ENCODE measurements at regions not wholly inside any gene's neighbourhood (a gene's known extent, or its start where the extent isn't known, plus 50 kb on each side); places are given as distances from the start of the nearest gene placed in this dataset.

DNA sequence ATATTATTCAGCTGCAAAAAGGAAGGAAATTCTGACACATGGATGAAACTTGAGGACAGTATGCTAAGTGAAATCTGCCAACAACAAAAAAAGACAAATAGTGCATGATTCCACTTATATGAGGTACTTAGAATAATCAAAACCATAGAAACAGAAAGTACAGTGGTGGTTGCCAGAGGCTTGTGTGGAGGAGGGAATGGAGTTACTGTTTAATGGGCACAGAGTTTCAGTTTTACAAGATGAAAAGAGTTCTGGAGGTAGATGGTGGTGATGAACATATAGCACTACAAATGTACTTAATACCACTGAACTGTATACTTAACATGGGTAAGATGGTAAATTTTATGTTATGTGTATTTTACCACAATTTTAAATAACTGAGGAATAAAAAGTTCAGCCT, 212.0 kb upstream of the KLF3 start:
- Histone ChIP-seq H3K4me2 (ENCODE audit: low read length) (no peak overlapping the region), H3K27me3 (ENCODE audit: control insufficient read depth, insufficient read depth, low read length) (peaks cover 18% of the 10 kb centered on the region), H3K9ac (ENCODE audit: low read depth, low read length) (no peak overlapping the region), H3K9me3 (replicated peaks; ENCODE audit: low read length) (no peaks in the 10 kb centered on the region), H3K4me3 (ENCODE audit: low read length) (no peak overlapping the region), H3K4me1 (ENCODE audit: control insufficient read depth, insufficient read depth, low read length) (no peaks in the 10 kb centered on the region), H3K36me3 (ENCODE audit: insufficient read depth, low read length) (no peaks in the 10 kb centered on the region)

DNA sequence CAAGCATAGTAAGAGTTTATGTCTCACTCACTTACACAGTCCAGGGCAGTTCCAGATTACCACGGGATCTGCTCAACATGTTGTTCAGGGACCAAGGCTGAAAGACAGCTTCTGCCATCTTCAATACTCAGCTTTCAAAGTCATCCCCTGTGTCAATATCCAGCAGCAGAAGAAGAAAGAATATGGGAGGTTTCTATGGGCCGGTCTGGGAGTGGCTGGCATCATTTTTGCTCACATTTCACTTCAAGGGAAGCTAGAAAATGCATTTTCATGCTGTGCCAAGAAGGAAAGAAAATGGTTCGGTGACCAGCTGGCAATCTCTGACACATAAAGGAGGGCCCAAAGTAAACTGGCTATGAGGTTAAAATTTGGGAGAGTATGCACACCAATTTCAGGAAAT, 211.5 kb upstream of the KLF3 start:
- Histone ChIP-seq H3K4me2 (ENCODE audit: low read length) (no peak overlapping the region), H3K9me3 (replicated peaks; ENCODE audit: low read length) (no peaks in the 10 kb centered on the region), H3K4me3 (ENCODE audit: low read length) (no peak overlapping the region), H3K36me3 (ENCODE audit: insufficient read depth, low read length) (no peaks in the 10 kb centered on the region), H3K9ac (ENCODE audit: low read depth, low read length) (no peak overlapping the region), H3K4me1 (ENCODE audit: control insufficient read depth, insufficient read depth, low read length) (no peaks in the 10 kb centered on the region), H3K27me3 (ENCODE audit: control insufficient read depth, insufficient read depth, low read length) (peaks cover 22% of the 10 kb centered on the region)

DNA sequence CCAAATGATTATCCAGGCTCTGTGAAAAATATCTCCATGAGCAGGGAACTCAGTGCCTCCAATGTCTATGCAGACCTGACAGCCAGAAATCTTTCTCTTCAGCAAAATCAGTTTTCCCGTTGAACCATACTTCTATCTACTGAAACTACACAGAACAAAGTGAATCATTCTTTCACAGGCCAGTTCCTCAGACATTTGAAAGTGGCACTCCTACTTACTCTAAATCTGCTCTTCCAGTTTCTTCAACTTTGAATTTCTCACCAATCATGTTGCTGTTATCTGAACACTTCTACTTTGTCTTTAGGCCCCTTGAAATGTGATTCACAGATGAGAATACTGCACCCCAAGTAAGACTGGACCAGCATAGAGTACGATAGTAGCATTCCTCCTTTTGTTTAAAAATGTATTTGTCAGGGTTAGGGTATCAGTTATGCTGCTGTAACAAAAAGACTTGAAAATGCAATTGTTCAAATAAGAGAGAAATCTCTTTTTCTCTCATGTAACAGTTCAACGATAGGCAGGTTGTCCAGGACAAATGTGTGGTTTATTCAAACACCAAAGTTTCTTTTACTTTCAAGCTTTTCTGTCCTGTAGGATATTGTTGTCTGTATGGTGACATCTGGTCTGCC, 210.6 kb upstream of the KLF3 start:
- H3K4me1 ChIP-seq (ENCODE audit: control insufficient read depth, insufficient read depth, low read length) = no peaks in the 10 kb centered on the region
- no peak overlapping the region for H3K4me2 ChIP-seq (ENCODE audit: low read length)
- no peaks in the 10 kb centered on the region for H3K9me3 ChIP-seq (replicated peaks; ENCODE audit: low read length)
- no peak overlapping the region for H3K9ac ChIP-seq (ENCODE audit: low read depth, low read length)
- peaks cover 22% of the 10 kb centered on the region for H3K27me3 ChIP-seq (ENCODE audit: control insufficient read depth, insufficient read depth, low read length)
- H3K4me3 ChIP-seq (ENCODE audit: low read length) = no peak overlapping the region
- no peaks in the 10 kb centered on the region for H3K36me3 ChIP-seq (ENCODE audit: insufficient read depth, low read length)

DNA sequence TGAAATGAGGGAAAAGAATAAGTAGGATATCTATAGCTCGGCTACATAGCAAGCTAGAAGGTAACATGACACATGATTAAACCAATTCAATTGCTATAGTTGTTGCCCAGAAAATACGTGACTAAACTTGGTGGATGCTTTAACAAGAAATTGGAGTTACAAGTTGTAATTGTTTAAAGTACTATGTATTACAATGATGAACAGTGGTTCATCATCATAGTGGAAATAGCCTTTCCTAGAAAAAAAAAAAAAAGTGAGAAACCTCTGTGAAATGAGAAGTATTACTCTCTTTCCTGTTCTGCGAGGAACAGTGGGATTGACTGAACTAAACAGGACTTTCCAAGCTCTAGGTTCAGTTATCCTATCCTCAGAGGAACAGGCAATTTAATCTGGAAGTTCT, 209.7 kb upstream of the KLF3 start:
- H3K27me3 ChIP-seq (ENCODE audit: control insufficient read depth, insufficient read depth, low read length) = peaks cover 29% of the 10 kb centered on the region
- no peaks in the 10 kb centered on the region for H3K4me1 ChIP-seq (ENCODE audit: control insufficient read depth, insufficient read depth, low read length)
- H3K36me3 ChIP-seq (ENCODE audit: insufficient read depth, low read length) = no peaks in the 10 kb centered on the region
- no peak overlapping the region for H3K4me3 ChIP-seq (ENCODE audit: low read length)
- H3K9ac ChIP-seq (ENCODE audit: low read depth, low read length) = no peak overlapping the region
- H3K4me2 ChIP-seq (ENCODE audit: low read length) = no peak overlapping the region
- H3K9me3 ChIP-seq (replicated peaks; ENCODE audit: low read length) = no peaks in the 10 kb centered on the region

DNA sequence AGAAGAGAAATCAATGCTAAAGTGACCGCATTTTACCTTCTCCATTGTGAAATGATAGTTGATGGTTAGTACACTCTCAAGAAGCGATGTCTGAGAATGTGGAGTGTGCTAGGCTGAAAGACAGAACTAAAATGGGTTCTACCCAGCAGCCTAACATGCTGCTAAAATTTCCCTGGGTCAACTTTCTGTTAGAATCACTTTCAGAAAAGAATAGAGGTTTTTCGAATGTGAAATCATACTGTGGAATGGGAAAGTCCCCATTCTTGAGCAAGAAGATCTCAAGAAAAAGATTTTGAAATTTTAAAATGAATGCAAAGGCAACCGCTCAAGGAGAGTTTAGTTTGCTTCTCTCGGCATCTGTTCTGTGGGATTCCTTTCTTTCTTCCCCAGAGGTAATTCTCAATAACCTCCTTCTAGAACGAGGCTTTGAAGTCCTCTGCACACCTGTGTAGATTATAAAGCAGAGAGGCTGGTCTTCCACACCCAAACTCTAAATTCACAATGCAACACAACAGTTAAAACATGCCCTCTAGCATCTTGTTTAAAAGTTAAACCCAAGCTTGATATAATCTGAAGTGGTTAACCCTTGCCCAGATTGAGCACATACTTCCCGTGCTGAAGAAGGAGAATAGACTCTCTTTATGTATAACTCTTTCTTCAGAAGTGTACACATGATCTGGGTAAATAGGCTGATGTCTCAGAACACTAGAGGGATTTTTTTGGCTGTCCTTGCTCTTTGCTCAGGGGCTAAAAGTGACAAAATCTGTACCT, 208.7 kb upstream of the KLF3 start:
- Histone ChIP-seq H3K9ac (ENCODE audit: low read depth, low read length) (no peak overlapping the region), H3K36me3 (ENCODE audit: insufficient read depth, low read length) (no peaks in the 10 kb centered on the region), H3K4me1 (ENCODE audit: control insufficient read depth, insufficient read depth, low read length) (no peaks in the 10 kb centered on the region), H3K9me3 (replicated peaks; ENCODE audit: low read length) (no peaks in the 10 kb centered on the region), H3K4me2 (ENCODE audit: low read length) (no peak overlapping the region), H3K27me3 (ENCODE audit: control insufficient read depth, insufficient read depth, low read length) (peaks cover 31% of the 10 kb centered on the region), H3K4me3 (ENCODE audit: low read length) (no peak overlapping the region)

DNA sequence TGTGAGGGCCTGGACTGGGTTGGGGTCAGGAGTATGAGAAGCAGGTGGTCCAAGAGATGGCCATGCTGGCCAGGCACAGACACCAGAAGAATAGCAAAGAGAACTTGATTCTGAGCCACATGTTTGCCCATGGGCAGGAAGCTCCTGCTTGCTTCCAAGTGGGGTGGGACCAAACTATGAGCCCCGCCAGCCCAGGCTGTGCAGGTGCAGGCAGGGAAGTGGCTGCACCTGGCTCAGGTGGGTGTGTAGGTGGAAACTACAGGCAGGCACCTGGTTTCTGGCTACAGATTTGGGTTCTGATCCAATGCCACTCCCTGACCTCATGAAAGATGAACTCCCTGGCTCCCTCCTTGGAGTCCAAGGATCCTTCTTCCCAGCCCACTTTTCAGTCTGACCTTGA, 207.9 kb upstream of the KLF3 start:
- H3K27me3 ChIP-seq (ENCODE audit: control insufficient read depth, insufficient read depth, low read length) = peaks cover 31% of the 10 kb centered on the region
- no peaks in the 10 kb centered on the region for H3K9me3 ChIP-seq (replicated peaks; ENCODE audit: low read length)
- H3K4me1 ChIP-seq (ENCODE audit: control insufficient read depth, insufficient read depth, low read length) = no peaks in the 10 kb centered on the region
- H3K36me3 ChIP-seq (ENCODE audit: insufficient read depth, low read length) = no peaks in the 10 kb centered on the region
- H3K4me3 ChIP-seq (ENCODE audit: low read length) = no peak overlapping the region
- H3K4me2 ChIP-seq (ENCODE audit: low read length) = no peak overlapping the region
- no peak overlapping the region for H3K9ac ChIP-seq (ENCODE audit: low read depth, low read length)

DNA sequence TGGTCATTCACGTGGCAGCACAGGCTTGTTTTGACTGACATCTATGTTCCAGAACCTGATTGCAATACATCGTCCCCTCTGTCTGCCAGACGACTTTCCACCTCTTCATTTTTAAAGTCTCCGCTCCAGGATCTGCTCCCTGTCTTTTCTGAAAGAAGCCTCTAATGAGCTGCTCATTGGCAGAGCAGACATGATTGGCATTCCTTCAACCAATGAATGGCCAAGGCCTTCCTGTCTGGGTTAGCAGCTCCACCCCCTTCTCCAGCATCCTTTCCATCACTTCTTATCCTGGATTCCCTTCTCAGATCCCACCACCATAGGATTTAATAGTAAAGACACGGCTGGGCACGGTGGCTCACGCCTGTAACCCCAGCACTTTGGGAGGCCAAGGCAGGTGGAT, 202.7 kb upstream of the KLF3 start:
- no peak overlapping the region for H3K4me3 ChIP-seq (ENCODE audit: low read length)
- H3K9me3 ChIP-seq (replicated peaks; ENCODE audit: low read length) = no peaks in the 10 kb centered on the region
- no peaks in the 10 kb centered on the region for H3K36me3 ChIP-seq (ENCODE audit: insufficient read depth, low read length)
- no peak overlapping the region for H3K9ac ChIP-seq (ENCODE audit: low read depth, low read length)
- H3K4me2 ChIP-seq (ENCODE audit: low read length) = no peak overlapping the region
- H3K4me1 ChIP-seq (ENCODE audit: control insufficient read depth, insufficient read depth, low read length) = no peaks in the 10 kb centered on the region
- peaks cover 14% of the 10 kb centered on the region for H3K27me3 ChIP-seq (ENCODE audit: control insufficient read depth, insufficient read depth, low read length)

DNA sequence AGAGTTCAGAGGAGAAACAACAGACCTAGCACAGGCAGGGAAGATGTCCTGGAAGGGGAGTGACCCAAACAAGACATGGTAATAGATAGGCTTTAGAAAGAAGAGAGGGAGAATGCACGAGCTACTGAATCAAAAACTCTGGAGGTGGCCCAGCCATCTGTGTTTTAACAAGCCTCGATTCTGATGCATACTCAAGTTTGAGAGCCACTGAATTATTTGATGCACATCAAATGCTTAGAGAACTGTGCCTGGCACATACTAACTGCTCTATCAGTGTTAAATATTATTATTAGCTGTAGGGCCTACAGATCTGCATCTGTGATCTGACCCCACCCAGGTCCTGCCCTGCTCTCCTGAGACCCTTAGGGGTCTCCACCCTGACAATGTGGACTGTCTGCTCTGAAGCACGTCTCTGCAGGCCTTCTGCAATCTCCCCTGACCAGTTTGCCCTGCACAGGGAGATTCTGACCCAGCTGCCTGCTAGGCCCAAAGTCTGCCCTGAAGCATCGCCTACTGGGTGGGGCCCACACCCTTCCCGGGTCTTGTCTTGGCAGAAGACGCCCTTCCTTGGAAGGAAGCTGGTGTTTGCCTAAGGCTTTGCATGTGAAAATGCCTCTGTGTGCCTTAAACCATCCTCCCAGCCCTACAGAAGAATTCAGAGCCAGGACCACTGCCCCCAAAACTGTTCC, 201.5 kb upstream of the KLF3 start:
- no peaks in the 10 kb centered on the region for H3K9me3 ChIP-seq (replicated peaks; ENCODE audit: low read length)
- H3K9ac ChIP-seq (ENCODE audit: low read depth, low read length) = no peak overlapping the region

DNA sequence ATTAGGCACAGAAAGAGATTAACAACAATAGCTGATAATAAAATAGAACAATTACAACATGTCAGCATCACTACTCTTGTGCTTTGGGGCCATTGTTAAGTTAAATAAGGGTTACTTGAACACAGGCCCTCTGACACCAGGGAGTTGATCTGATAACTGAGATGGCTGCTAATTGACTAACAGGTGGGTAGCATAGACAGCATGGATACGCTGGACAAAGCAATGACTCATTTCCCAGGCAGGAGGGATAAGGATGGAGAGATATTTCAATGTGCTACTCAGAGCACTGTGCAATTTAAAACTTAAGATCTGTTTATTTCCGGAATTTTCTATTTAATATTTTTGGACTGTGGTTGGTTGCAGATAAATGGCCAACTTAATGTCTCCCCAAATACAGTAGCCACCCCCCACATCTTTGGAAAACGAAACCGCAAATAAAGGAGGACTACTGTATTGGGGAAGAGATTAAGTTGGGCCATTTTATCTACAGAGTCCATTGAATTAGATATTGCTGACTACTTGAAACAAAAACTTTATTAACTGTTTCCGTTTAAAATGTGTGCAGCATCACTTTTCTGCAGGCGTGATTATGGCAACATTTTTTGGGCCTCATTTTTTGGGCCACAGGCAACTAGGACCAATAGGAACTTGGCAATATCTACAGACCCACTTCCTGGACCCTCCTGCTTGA, 200.6 kb upstream of the KLF3 start:
- no peaks in the 10 kb centered on the region for H3K9me3 ChIP-seq (replicated peaks; ENCODE audit: low read length)
- H3K27me3 ChIP-seq (ENCODE audit: control insufficient read depth, insufficient read depth, low read length) = peaks cover 9% of the 10 kb centered on the region
- H3K36me3 ChIP-seq (ENCODE audit: insufficient read depth, low read length) = no peaks in the 10 kb centered on the region
- no peak overlapping the region for H3K4me2 ChIP-seq (ENCODE audit: low read length)
- no peak overlapping the region for H3K9ac ChIP-seq (ENCODE audit: low read depth, low read length)
- H3K4me1 ChIP-seq (ENCODE audit: control insufficient read depth, insufficient read depth, low read length) = no peaks in the 10 kb centered on the region
- no peak overlapping the region for H3K4me3 ChIP-seq (ENCODE audit: low read length)

More for the DNA sequence above, 201.5 kb upstream of the KLF3 start:
- Histone ChIP-seq H3K27me3 (ENCODE audit: control insufficient read depth, insufficient read depth, low read length) (peaks cover 9% of the 10 kb centered on the region), H3K4me3 (ENCODE audit: low read length) (no peak overlapping the region), H3K36me3 (ENCODE audit: insufficient read depth, low read length) (no peaks in the 10 kb centered on the region), H3K4me1 (ENCODE audit: control insufficient read depth, insufficient read depth, low read length) (no peaks in the 10 kb centered on the region), H3K4me2 (ENCODE audit: low read length) (no peak overlapping the region)

DNA sequence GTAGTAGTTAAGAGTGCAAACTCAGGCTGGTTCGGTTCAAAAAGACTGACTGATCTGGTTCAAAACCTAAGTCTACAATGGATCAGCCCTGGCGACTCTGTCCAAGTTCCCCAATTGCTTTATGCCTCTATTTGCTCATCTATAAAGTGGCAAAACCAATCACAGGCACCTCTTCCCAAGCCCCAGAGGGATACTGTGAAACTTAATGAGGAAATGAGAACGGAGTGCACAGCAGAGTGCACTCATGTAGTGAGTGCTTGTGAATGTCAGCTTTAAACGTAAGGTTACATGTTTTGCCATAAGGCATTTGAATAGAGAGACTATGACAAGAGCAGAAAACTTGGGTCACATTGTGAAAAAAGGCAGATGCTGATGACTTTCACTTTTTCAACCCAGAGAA, 199.7 kb upstream of the KLF3 start:
- H3K36me3 ChIP-seq (ENCODE audit: insufficient read depth, low read length) = no peaks in the 10 kb centered on the region
- no peak overlapping the region for H3K9ac ChIP-seq (ENCODE audit: low read depth, low read length)
- no peaks in the 10 kb centered on the region for H3K4me1 ChIP-seq (ENCODE audit: control insufficient read depth, insufficient read depth, low read length)

DNA sequence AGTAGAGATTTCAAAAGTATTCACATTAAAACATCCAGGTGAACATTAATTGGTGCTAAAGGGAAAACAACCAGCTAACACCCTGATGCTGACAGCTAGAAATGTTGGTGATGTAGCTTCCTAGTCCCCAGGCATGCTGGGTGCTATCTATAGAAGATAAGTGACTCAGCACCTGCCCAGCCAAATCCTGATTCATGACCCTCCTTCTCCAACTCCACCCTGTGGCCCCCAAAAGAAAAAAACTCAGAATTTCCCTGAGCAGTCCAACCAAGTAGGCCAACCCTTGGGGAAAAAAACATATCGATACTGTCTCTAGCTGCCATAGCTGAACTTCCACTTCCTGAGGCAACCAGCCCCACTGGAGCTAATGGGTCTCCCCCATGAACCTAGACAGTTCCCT, 197.6 kb upstream of the KLF3 start:
- no peak overlapping the region for H3K4me3 ChIP-seq (ENCODE audit: low read length)
- no peaks in the 10 kb centered on the region for H3K27me3 ChIP-seq (ENCODE audit: control insufficient read depth, insufficient read depth, low read length)
- no peak overlapping the region for H3K9ac ChIP-seq (ENCODE audit: low read depth, low read length)
- H3K4me1 ChIP-seq (ENCODE audit: control insufficient read depth, insufficient read depth, low read length) = no peaks in the 10 kb centered on the region
- no peaks in the 10 kb centered on the region for H3K9me3 ChIP-seq (replicated peaks; ENCODE audit: low read length)
- no peaks in the 10 kb centered on the region for H3K36me3 ChIP-seq (ENCODE audit: insufficient read depth, low read length)
- H3K4me2 ChIP-seq (ENCODE audit: low read length) = no peak overlapping the region

More for the DNA sequence above, 199.7 kb upstream of the KLF3 start:
- Histone ChIP-seq H3K4me2 (ENCODE audit: low read length) (no peak overlapping the region), H3K27me3 (ENCODE audit: control insufficient read depth, insufficient read depth, low read length) (peaks cover 3% of the 10 kb centered on the region), H3K9me3 (replicated peaks; ENCODE audit: low read length) (no peaks in the 10 kb centered on the region), H3K4me3 (ENCODE audit: low read length) (no peak overlapping the region)
